Stimulated activated CD4-positive, alpha-beta T cell treated with anti-CD3 and anti-CD28 coated beads, Interleukin-4, amount 100 ng/mL, for 1 hour (primary cell): ENCODE measurements at regions not wholly inside any gene's neighbourhood (a gene's known extent, or its start where the extent isn't known, plus 50 kb on each side); places are given as distances from the start of the nearest gene placed in this dataset.

ENCODE experiments used
- DNase-seq: peaks from one replicate; pipeline ENCODE4 v3.0.0-alpha.2; 2020

- no peak for DNase-seq
These were observed 463.4 kb downstream of the SLC16A7 start for GRCh38 chr12:60059180-60059579.

DNA sequence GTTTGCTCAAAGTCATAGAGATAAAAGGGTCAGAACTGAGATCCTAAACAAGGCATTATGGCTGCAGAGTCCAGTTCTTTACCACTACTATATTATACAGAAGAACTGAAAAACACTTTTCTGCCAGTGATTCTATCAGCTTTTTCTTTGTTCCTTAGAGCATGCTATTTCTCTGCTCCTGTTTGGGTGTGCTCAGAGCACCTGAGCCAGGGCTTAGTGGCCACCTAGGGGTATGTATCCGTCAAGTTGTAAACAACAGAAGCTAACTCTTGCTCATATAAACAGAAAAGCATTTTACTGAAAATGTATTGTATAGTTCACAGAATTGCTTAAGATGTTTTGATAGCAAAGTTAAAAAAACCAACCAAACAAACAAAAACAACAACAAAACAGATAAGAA is 470.8 kb downstream of the SLC16A7 start:
- no peak for DNase-seq

- DNase-seq, result no peak
These were observed 474.7 kb downstream of the SLC16A7 start for GRCh38 chr12:60070552-60070951.

- DNase-seq, result no peak
These were observed 475.9 kb downstream of the SLC16A7 start for GRCh38 chr12:60071759-60072191.

- DNase-seq, result no peak
These were observed 477.1 kb downstream of the SLC16A7 start for GRCh38 chr12:60072911-60073310.

GRCh38 chr12:60075091-60075490 is 479.3 kb downstream of the SLC16A7 start:
- DNase-seq, result no peak

DNA sequence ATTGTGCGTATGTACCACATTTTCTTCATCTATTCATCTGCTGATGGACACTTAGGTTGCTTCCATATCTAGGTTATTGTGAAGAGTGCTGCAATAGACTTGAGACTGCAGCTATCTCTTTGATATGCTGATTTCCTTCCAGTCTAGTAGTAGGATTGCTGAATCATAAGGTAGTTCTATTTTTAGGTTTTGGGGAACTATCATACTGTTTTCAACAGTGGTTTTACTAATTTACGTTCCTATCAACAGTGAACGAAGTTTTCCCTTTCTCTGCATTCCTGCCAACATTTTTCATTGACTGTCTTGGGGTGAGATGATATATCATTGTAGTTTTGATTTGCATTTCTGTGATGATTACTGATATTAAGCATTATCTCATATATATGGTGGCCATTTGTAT is 482.2 kb downstream of the SLC16A7 start:
- no peak for DNase-seq

- no peak for DNase-seq
These were observed 497.6 kb downstream of the SLC16A7 start for GRCh38 chr12:60093428-60093827.

DNA sequence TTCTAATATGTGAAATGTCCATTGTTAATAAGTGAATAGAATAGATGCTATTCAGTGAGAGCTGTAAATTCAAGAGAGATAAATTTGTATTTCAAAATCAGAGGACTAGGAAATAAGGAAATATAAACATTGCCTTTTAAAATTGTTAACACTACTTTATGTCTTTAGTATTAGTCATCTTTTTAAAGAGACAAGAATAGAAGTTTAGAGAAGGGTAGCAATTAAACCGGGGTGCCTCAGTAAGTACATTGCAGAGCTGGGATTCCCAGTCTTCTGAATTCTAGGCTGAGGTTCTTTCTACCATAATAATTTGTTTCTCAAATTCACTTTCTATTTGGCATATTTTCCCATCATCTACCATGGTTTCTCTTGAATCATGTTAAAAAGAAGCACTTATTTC is 498.6 kb downstream of the SLC16A7 start:
- no peak for DNase-seq

DNA sequence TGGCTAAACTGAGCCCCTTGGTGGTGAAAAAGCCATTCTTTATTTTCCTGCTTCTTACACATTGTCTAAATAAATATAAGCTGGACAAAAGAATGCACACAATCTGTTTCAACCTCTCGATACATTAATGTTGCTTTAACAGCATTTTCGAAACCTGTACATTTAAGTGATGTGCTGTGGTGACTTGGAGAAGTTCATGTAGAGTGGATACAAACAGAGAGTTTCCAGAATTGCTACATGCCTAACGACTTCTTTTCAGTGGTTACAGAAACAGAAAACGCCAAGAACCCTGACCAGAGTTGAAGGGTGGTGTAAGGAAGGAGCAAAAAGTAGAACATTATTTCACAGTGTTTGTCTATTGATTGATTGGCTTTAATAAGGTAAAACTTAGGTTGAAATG is 500.9 kb downstream of the SLC16A7 start:
- no peak for DNase-seq

GRCh38 chr12:60100160-60100559 is 504.3 kb downstream of the SLC16A7 start:
- DNase-seq, result no peak

- DNase-seq, result no peak
These were observed 505.0 kb downstream of the SLC16A7 start for GRCh38 chr12:60100852-60101251.

- no peak for DNase-seq
These were observed 505.9 kb downstream of the SLC16A7 start for GRCh38 chr12:60101715-60102114.

- no peak for DNase-seq
These were observed 510.4 kb downstream of the SLC16A7 start for GRCh38 chr12:60106214-60106613.

DNA sequence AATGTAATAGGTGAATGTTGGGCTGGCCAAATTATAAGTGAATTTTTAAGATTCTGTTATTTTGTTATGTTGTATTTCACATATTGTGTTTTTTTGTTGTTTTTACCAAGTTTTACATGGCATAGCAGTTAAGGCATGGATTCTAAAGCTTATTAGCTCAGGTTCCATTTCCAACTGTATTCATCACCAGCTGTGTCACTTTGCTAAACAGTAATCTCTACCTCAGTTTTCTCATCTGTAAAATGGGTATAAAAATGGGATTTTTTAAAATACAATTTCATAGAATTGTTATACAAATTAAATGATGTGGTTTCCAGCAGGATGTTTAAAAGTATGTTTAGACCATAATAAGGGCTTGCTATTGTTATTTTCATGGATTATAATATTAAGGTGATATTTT is 512.2 kb downstream of the SLC16A7 start:
- no peak for DNase-seq

DNA sequence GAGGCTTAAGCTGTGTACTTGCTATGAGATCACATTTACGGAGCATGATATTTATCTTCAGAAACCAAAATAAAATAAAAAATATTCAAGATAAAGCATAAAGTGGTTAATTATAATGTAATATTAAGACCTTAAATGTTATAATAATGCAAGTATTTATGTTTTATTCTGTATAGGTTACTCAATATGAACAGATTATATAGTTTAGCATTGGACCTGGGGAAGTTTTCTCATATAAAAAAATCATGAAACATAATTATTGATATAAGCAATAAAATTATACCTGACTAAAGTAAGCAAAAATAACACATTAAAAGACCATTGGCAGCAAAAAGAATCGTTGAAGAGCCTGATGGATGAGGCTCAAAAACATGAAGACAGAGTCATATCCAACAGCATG is 516.2 kb downstream of the SLC16A7 start:
- no peak for DNase-seq

DNA sequence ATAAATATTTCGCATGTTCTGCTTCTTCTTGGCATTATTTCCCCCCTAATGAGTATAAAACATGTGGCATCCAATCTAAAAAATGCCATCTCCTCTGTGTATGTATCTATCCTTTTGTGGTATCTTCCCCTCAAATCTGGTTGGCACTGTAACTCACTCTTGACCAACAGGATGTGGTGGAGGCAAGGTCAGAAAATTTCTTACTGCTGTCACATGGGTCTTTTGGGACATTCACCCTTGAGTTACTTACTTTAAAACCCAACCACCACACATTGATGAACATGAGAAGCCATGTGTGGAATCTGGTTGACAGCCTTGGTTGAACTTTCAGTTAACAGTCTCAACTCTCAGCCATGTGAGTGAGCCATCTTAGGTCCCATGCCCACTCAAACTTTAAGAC is 516.9 kb downstream of the SLC16A7 start:
- no peak for DNase-seq

GRCh38 chr12:60114169-60114568 is 518.3 kb downstream of the SLC16A7 start:
- no peak for DNase-seq

- DNase-seq, result no peak
These were observed 523.5 kb downstream of the SLC16A7 start for GRCh38 chr12:60119327-60119726.

GRCh38 chr12:60120199-60120598 is 524.4 kb downstream of the SLC16A7 start:
- no peak for DNase-seq

DNA sequence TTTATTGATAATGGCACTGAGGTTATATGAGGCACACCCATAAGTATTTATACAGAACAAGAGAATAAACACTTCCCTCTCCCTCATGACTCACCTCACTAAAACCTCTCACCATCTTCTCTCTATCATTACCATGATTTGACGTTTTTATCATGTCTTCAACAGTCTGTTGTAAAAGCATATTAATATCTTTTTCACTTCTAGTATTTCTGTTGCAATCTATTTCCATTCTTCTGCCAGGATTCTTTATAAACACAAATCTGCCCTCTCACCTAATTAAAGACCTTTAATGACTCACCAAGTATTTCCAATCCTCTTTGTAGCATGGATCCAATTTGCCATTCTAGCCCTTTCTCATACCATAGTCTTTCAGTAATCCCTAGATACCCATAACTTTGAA is 527.7 kb downstream of the SLC16A7 start:
- no peak for DNase-seq

DNA sequence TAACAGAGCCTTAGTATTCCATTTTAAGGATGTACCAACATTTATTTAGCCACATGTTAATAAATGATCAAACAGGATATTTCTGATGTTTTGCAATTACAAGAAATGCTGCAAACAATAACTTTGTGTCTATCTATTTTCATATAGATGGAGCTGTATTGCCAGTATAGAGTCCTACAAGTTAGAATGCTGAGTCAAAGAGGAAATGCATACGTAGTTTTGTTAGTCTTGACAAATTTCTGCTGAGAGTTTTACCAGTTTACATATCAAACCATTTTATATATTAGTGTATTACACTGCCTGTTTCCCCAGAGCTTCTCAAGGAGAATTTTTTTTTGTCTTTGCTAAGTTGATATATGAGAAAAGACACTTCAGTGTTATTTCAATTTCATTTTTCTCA is 541.7 kb downstream of the SLC16A7 start:
- DNase-seq, result no peak

- no peak for DNase-seq
These were observed 542.7 kb downstream of the SLC16A7 start for GRCh38 chr12:60138526-60138925.

- DNase-seq, result no peak
These were observed 548.6 kb downstream of the SLC16A7 start for GRCh38 chr12:60144395-60144794.

GRCh38 chr12:60148109-60148508 is 552.3 kb downstream of the SLC16A7 start:
- no peak for DNase-seq

DNA sequence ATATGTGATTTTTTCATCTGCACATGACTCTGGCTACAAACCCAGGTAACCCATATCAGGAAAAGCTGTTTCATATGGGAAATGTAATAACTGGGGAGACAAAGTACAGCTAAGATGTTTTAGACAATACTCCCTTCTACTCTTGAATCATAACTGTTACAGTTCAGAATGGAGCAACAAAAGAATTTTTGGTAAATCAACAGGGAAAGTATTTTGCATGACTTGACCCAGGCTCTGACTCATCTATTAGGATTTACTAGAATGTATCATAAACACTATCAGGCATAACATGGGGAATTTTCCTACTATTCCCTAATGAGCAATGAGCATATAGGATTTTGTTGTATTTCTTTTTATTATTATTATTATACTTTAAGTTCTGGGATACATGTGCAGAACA is 553.0 kb downstream of the SLC16A7 start:
- DNase-seq, result no peak
